Upper lobe of right lung (tissue), 1 donor: ENCODE measurements at regions not wholly inside any gene's neighbourhood (a gene's known extent, or its start where the extent isn't known, plus 50 kb on each side); places are given as distances from the start of the nearest gene placed in this dataset.

ENCODE experiments used
- ATAC-seq: fragments of 200-7000 bp; cut with Tn5 transposase; one replicate; pipeline ENCODE4 v1.9.1; 2020; ENCODE audit warnings: mild to moderate bottlenecking, moderate library complexity
- DNase-seq: peaks from one replicate; pipeline ENCODE4 v3.0.0-alpha.2; 2020
- H3K27ac ChIP-seq: fragments of 200-600 bp; one replicate; pipeline ENCODE4 v1.8.0; 2022
- H3K27me3 ChIP-seq: fragments of 200-600 bp; one replicate; pipeline ENCODE4 v1.8.0; 2022; ENCODE audit warnings: mild to moderate bottlenecking
- H3K36me3 ChIP-seq: fragments of 200-600 bp; one replicate; pipeline ENCODE4 v1.8.0; 2022
- H3K4me1 ChIP-seq: fragments of 200-600 bp; one replicate; pipeline ENCODE4 v1.8.0; 2022
- H3K4me3 ChIP-seq: fragments of 200-600 bp; one replicate; pipeline ENCODE4 v1.8.0; 2022; ENCODE audit warnings: mild to moderate bottlenecking
- H3K9me3 ChIP-seq: fragments of 200-600 bp; one replicate; pipeline ENCODE4 v1.8.0; 2022
- CTCF ChIP-seq: fragments of 200-600 bp; IDR thresholded peaks from one replicate; pipeline ENCODE4 v1.8.0; 2022; ENCODE audit warnings: antibody characterized with exemption
- intact Hi-C: fragments of 100-400 bp; cut with DNase I; formaldehyde crosslinking; loops from one replicate; pipeline ENCODE4 v1.11.0; 2022
- donor health status: DM: no; HTN: yes; CAD: no; lungs with severe emphysema.

DNA sequence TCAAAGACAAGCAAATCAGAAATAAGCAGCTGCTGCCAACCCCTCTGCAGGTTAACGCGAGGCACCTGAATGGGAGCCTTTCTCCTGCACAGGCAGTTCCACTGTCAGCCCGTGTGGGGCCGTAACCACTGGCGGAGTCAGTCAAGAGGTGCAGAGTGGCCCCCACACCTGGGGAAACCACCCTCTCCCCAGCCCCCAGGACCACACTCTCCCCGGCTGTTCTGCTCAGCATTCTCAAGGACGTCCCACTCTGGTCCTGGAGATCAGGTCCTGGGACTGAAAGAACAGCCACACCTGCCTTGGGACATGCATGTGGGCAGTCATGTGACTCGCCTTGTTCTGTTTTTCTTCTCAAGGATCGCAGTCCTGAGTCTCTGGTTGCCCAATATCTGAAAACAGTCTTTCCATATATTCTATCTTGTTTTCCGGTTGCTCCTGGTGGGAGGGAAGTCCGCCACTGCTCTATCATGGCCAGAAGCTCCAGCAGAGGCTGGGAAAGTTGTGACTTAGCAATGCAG, 252.5 kb downstream of the PTPRU start:
- no peak for TF ChIP-seq CTCF
- no peak for DNase-seq
- Histone ChIP-seq H3K4me1 (no peaks in the 10 kb centered on the region), H3K4me3 (no peak overlapping the region), H3K27me3 (no peaks in the 10 kb centered on the region), H3K36me3 (no peaks in the 10 kb centered on the region), H3K9me3 (no peaks in the 10 kb centered on the region), H3K27ac (no peak overlapping the region)
- no peak for ATAC-seq
- intact Hi-C loops: no loop called here

- no peak overlapping the region for H3K27ac ChIP-seq
- no peaks in the 10 kb centered on the region for H3K36me3 ChIP-seq
- H3K4me3 ChIP-seq: no peak overlapping the region
- intact Hi-C loops: no loop called here
- peak; percentile 8 for ATAC-seq
- no peak for TF ChIP-seq CTCF
- H3K9me3 ChIP-seq: no peaks in the 10 kb centered on the region
- no peak for DNase-seq
- H3K27me3 ChIP-seq: no peaks in the 10 kb centered on the region
- H3K4me1 ChIP-seq: no peaks in the 10 kb centered on the region
These were observed 251.9 kb downstream of the PTPRU start for GRCh38 chr1:29488086-29488793.

DNA sequence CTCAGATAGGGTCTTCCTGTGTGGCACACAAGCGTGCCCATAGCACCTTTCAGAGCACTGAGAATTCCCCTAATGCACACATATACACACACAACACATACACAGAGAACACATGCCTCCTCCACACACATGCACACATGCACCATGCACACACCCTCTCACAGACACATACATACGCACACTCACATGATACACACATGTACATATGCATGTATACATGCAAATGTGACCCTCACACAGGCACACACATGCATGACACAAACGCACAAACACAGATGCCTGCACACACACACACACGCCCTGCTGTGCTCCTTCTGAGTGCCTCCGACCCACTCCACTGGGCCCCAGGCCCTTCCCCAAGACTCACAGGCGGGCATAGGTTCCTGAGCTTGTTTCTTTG, 251.0 kb downstream of the PTPRU start:
- no peaks in the 10 kb centered on the region for H3K9me3 ChIP-seq
- ATAC-seq: no peak
- intact Hi-C loops: no loop called here
- no peaks in the 10 kb centered on the region for H3K4me1 ChIP-seq
- no peak overlapping the region for H3K27ac ChIP-seq
- H3K4me3 ChIP-seq: no peak overlapping the region
- H3K36me3 ChIP-seq: no peaks in the 10 kb centered on the region
- DNase-seq: no peak
- TF ChIP-seq CTCF: no peak
- H3K27me3 ChIP-seq: no peaks in the 10 kb centered on the region

DNA sequence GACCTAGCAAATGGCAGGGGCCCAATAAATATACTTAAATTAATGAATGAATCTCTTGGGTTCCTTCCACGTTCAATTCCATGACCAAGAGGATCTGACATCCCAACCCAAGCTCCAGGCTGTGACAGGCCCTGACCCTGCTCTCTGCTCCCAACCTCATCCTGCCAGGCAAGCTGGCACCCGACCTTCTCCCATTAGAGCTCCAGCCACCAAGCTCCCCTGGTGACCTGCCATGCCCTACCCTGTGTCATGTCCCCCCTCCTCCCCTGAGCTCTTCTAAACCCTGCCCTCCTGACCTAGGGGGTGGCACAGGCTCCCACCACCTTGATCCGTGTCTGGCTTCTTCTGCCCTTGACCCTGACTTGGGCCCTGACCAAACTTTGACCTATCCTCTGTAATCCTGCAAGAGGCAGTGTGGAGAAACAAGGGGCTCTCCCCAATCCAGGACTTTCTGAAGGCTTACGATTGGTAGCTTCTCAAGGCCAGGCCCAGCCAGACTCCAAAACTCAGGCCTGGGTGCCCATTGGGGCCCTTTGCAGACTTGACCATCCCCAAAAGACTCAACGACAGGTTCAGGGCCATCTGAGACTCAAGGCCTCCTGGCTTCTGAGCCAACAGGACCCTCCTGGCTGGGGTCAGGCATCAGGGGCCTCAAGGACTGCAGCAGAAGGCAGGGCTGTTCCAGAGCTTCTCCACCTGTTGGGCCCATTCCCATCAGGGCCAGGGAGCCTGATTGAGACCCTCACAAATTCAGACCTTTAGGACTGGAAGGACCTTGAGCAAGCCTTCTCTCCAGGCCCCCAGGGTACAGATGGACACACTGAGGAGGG, 249.0 kb downstream of the PTPRU start:
- intact Hi-C loops: no loop called here
- no peak for TF ChIP-seq CTCF
- no peak overlapping the region for H3K27ac ChIP-seq
- H3K4me3 ChIP-seq: no peak overlapping the region
- DNase-seq (no peak), ATAC-seq (no peak)
- no peaks in the 10 kb centered on the region for H3K27me3 ChIP-seq
- no peaks in the 10 kb centered on the region for H3K36me3 ChIP-seq
- no peaks in the 10 kb centered on the region for H3K9me3 ChIP-seq
- no peaks in the 10 kb centered on the region for H3K4me1 ChIP-seq

GRCh38 chr1:29482991-29483390, 246.7 kb downstream of the PTPRU start:
- Histone ChIP-seq H3K27ac (no peak overlapping the region), H3K4me1 (no peaks in the 10 kb centered on the region), H3K27me3 (peaks cover 22% of the 10 kb centered on the region), H3K4me3 (no peak overlapping the region), H3K9me3 (no peaks in the 10 kb centered on the region), H3K36me3 (no peaks in the 10 kb centered on the region)
- ATAC-seq (no peak), DNase-seq (no peak)
- intact Hi-C loops: no loop called here
- TF ChIP-seq CTCF: no peak
